Ascending aorta (tissue), 2 donors: ENCODE measurements at regions not wholly inside any gene's neighbourhood (a gene's known extent, or its start where the extent isn't known, plus 50 kb on each side); places are given as distances from the start of the nearest gene placed in this dataset.

ENCODE experiments used
- DNase-seq, 2 donors: peaks; one replicate each; pipeline ENCODE4 v3.0.0-alpha.2; 2019; ENCODE audit warnings: low spot score in 2 of 2
- H3K27ac ChIP-seq, 2 donors: fragments of 200-600 bp; sonication (generic); one replicate each; pipeline ENCODE4 v1.5.1; 2016 to 2017; ENCODE audit warnings: mild to moderate bottlenecking in 1 of 2
- H3K27me3 ChIP-seq: fragments of 200-600 bp; sonication (generic); one replicate; pipeline ENCODE4 v1.5.1; 2017
- H3K36me3 ChIP-seq, 2 donors: fragments of 200-600 bp; sonication (generic); one replicate each; pipeline ENCODE4 v1.5.1; 2016
- H3K4me1 ChIP-seq, 2 donors: fragments of 200-600 bp; sonication (generic); one replicate each; pipeline ENCODE4 v1.5.1; 2016 to 2017; ENCODE audit warnings: mild to moderate bottlenecking in 1 of 2
- H3K4me3 ChIP-seq, 2 donors: fragments of 200-600 bp; sonication (generic); one replicate each; pipeline ENCODE4 v1.5.1; 2016 to 2017; ENCODE audit warnings: mild to moderate bottlenecking in 1 of 2
- H3K9me3 ChIP-seq, 2 donors: fragments of 200-600 bp; sonication (generic); one replicate each; pipeline ENCODE4 v1.5.1; 2016
- CTCF ChIP-seq, 3 experiments: fragments of 200-600 bp in 2 of 3; fragments of 450-650 bp in 1 of 3; sonication (generic) in 2 of 3; IDR thresholded peaks; one replicate each; pipeline ENCODE4 v1.5.1; 2016 to 2019; ENCODE audit warnings: antibody characterized with exemption in 3 of 3, mild to moderate bottlenecking in 1 of 3, moderate library complexity in 1 of 3
- intact Hi-C: fragments of 100-400 bp; cut with DNase I; formaldehyde crosslinking; loops from one replicate; pipeline ENCODE4 v1.15.1; 2023

GRCh38 chr10:110364531-110364937 lies 59.8 kb upstream of the SMNDC1 start:
- DNase-seq = no peak
- Histone ChIP-seq H3K36me3 (no peaks in the 10 kb centered on the region), H3K9me3 (no peaks in the 10 kb centered on the region), H3K27me3 (no peaks in the 10 kb centered on the region), H3K4me3 (no peak overlapping the region), H3K4me1 (no peaks in the 10 kb centered on the region), H3K27ac (no peak overlapping the region)
- intact Hi-C loops = no loop called here
- no peak for TF ChIP-seq CTCF (IDR thresholded peaks at IDR 0.05)

GRCh38 chr10:110365356-110366143 lies 60.8 kb upstream of the SMNDC1 start:
- no peak for TF ChIP-seq CTCF (IDR thresholded peaks at IDR 0.05)
- Histone ChIP-seq H3K36me3 (no peaks in the 10 kb centered on the region), H3K27me3 (no peaks in the 10 kb centered on the region), H3K9me3 (no peaks in the 10 kb centered on the region), H3K27ac (no peak overlapping the region), H3K4me3 (no peak overlapping the region), H3K4me1 (no peaks in the 10 kb centered on the region)
- no peak for DNase-seq
- intact Hi-C loops = no loop called here

GRCh38 chr10:110366635-110367034 lies 61.9 kb upstream of the SMNDC1 start:
- H3K4me3 ChIP-seq = no peak overlapping the region
- no peaks in the 10 kb centered on the region for H3K4me1 ChIP-seq
- TF ChIP-seq CTCF (IDR thresholded peaks at IDR 0.05) = no peak
- no peaks in the 10 kb centered on the region for H3K27me3 ChIP-seq
- no peaks in the 10 kb centered on the region for H3K9me3 ChIP-seq
- H3K36me3 ChIP-seq = no peaks in the 10 kb centered on the region
- no peak overlapping the region for H3K27ac ChIP-seq
- intact Hi-C loops = no loop called here
- DNase-seq = no peak

- intact Hi-C loops = no loop called here
- no peaks in the 10 kb centered on the region for H3K4me1 ChIP-seq
- DNase-seq = no peak
- H3K36me3 ChIP-seq = no peaks in the 10 kb centered on the region
- H3K27me3 ChIP-seq = no peaks in the 10 kb centered on the region
- no peaks in the 10 kb centered on the region for H3K9me3 ChIP-seq
- no peak overlapping the region for H3K4me3 ChIP-seq
- no peak for TF ChIP-seq CTCF (IDR thresholded peaks at IDR 0.05)
- no peak overlapping the region for H3K27ac ChIP-seq
Measured at GRCh38 chr10:110368002-110368401, 63.3 kb upstream of the SMNDC1 start.

GRCh38 chr10:110368556-110368955 lies 63.8 kb upstream of the SMNDC1 start:
- no peaks in the 10 kb centered on the region for H3K9me3 ChIP-seq
- no peaks in the 10 kb centered on the region for H3K27me3 ChIP-seq
- DNase-seq = no peak
- no peak for TF ChIP-seq CTCF (IDR thresholded peaks at IDR 0.05)
- no peak overlapping the region for H3K27ac ChIP-seq
- no peaks in the 10 kb centered on the region for H3K4me1 ChIP-seq
- no peaks in the 10 kb centered on the region for H3K36me3 ChIP-seq
- intact Hi-C loops = no loop called here
- H3K4me3 ChIP-seq = no peak overlapping the region
